GM21717 (cell line): ENCODE measurements at regions not wholly inside any gene's neighbourhood (a gene's known extent, or its start where the extent isn't known, plus 50 kb on each side); places are given as distances from the start of the nearest gene placed in this dataset.
"Not testable (repeated sequence)": the region's sequence is repeated elsewhere in the genome, so short reads cannot be mapped to it uniquely, and the experiment has no call there.

Source experiments
- ATAC-seq: cut with Tn5 transposase; IDR thresholded peaks from one replicate; pipeline ENCODE4 v1.9.1; 2021; ENCODE audit warnings: mild to moderate bottlenecking, moderate library complexity; ENCODE audit not compliant: unreplicated experiment

DNA sequence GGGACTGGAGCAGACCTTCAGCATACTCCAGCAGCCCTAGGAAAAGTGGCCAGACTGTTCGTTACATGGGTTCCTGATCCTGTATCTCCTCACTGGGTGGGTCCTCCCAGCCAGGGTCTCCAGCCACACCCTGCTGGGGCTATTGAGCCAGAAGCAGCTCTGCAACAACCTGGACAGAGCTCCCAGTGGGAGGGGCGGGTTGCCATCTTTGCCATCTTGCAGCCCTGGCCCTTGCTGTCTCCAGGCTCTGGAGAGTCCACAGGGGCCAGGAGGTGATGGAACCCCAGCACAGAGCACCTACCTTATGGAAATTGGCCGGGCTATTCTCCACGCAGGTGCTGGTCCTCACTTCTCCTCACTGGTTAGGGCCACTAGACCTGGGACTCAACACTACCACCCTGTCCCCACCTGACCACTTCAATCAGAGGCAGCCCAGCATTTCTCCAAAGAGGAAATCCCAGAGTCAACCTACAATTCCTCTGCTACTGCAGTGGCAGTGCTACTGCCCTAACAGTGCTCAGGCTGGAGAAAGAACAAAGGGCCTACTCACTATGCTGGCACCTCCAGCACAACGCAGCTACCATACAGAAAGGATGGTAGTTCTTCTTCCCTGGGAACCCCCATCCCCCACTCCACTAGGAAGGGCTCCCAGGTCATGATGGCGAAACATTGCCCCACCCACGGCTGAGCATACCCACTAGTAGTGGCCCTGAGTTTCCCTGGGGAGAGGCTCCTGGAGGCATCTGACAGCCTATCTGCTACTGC, 290.2 kb upstream of the NCAM1 start:
- no peak for ATAC-seq

DNA sequence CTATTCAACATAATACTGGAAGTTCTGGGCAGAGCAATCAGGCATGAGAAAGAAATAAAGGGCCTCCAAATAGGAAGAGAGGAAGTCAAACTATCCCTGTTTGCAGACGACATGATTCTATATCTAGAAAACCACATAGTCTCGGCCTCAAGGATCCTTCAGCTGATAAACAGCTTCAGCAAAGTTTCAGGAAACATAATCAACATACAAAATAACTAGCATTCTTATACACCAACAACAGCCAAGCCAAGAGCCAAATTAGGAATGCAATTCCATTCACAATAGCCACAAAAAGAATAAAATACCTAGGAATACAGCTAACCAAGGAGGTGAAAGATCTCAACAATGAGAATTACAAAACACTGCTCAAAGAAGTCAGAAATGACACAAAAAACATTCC, 287.8 kb upstream of the NCAM1 start:
- not testable (repeated sequence) for ATAC-seq

DNA sequence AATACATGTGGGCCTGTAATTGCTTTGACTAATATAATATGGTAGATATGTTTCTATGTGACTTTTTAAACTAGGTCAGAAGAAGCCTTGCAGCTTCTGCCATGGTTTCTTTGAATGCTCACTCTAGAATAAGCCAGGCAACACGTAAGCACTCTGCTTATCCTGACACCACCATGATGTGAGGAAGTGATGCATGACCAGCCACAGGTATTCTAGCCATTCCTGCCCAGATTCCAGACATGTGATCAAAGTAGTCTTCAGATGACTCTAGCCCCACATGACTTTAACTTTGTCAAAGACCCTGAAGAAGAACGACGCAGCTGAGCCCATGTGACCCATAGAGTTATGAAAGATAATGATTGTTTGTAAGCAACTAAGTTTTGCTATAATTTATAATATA, 276.1 kb upstream of the NCAM1 start:
- no peak for ATAC-seq

DNA sequence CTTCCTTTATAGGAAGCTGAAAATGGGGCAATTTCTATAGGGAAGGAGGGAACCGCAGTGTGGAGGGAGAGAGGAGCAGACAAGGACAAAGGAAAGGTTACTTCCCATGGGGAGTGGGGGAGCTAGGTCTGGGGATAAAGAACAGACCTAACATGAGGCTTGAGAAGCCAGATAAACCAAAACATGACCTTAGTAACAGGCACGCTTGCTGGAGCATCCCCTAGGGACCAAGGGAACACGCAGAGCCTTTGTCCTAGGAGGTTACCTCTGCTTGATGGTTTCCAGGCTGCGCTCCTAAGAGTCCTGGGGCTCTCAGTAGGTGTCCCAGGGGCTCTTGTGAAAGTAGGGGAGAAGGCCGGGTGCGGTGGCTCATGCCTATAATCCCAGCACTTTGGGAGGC, 271.4 kb upstream of the NCAM1 start:
- no peak for ATAC-seq

DNA sequence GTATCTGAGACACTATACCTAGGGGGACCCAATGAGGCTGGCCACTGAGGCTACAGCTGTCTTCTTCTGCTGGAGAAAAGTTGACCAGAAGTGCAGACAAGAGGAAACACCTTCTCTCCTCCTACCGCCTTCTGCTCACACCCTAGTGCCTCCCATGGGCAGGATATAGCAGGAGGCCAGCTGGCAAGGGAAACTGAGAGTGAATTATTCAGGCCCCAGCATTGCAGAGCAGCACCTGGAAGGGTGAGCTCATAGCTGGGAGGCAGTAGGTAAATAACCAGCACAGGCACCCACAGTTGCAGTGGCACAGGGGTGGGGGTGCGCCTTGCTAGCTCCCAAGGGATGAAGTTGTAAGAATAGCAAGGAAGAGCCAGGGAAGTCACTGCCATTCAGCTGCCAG, 267.4 kb upstream of the NCAM1 start:
- ATAC-seq: no peak

DNA sequence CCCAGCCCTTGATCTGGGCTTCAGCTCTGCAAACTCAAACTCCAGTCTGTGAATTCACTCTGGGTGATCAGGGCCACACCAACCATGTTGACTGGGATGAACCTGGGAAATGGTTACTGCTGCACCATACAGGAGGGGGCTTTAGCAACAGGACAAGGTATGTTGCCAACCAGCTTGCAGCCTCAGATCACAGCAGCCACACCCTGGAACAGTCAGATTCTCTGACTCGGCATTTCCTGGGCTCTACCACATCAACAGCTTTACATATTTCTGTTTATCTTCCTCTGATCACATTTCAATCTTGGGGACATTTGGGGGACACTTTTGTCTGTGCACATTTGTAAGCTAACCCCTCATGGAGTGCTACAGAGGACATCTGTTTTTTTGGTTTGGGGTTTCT, 267.0 kb upstream of the NCAM1 start:
- no peak for ATAC-seq

DNA sequence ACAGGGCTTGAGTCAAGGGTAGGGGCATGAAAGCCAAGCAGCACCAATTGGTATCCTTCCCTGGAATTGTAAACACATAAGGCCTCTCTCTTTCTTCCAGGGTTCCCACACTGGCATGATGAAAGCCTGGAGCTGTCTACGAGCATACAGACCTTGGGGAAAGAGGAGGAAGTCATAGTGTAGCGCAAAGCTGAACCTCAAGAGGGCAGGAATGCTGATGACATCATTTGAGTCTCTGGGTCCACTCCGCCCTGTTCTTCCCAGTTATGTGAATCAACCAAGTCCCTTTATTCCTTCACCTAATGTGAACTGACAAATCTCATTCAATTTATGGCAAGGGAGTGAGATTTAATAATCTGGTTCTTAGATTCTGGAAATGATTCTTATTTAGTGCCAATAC, 266.4 kb upstream of the NCAM1 start:
- no peak for ATAC-seq

DNA sequence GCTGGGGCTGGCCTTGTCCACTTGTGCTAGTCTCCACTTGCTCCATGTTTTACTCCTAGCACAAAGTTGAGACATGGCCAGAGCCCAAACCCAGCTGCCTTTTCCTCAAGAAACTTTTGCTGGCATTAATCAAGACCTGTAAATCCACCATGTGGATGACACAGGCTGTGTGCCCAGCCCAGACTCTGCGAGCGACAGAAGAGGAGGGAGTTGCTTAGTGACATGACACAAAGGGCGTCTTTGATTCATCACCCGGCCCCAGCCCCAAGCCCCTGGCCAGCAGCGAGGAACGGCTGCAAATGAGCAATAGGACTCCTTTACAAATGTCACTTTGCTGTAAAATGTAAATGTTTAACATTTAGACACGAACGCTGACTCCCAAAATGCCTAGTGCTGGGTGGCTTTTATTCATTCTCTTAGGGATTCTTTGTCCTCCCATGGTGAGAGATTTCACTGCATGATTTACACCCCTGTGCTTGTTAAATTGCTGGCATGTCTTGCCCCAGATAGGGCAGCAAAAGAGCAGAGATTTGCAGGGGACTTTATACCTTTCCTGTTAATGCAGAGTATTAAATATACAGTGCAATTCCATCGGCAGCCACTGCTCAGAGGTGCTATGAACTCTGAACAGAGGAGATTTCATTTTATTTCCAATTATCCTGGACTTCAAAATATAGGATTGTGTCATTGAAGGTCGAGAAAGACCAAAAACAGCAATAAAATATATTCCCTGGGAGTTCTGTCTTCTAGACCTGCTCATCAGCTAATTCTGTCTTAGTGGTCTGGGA, 263.6 kb upstream of the NCAM1 start:
- ATAC-seq: no peak

DNA sequence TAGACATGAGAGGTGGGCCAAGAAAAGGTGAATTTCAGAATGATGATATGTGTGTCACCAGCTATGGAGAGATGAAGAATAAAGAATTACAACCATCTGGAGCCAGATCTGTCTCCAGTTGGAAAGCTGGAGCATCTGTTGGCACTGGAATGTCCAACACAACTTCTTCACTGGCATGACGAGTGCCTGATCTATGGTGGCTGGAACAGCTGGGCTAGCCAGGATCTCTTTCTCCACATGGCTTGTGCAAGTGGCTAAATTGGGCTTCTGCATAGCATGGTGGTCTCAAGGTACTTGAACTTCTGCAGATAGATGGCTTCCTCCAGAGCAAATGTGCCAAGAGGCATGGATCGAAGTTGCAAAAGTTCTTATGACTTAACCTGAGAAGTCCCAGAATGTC, 256.1 kb upstream of the NCAM1 start:
- ATAC-seq: no peak

DNA sequence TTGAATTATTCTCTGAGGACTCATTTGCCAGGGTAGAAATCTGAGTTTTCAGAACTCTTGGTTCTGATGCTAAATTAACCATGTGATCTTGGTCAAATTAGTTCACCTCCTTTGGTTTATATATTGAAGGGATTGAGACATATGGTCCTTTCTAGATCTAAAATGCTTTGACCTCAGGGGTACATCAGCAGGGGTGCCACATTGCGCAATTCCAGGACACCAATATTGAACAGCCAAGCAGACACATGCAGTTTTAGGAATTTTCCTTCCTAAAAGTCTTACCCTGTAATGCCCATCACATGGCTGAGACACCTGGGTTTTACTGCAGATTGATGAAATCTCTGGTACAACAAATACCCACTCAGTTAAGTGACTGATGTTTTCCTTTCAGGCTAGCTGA, 254.4 kb upstream of the NCAM1 start:
- ATAC-seq: no peak

DNA sequence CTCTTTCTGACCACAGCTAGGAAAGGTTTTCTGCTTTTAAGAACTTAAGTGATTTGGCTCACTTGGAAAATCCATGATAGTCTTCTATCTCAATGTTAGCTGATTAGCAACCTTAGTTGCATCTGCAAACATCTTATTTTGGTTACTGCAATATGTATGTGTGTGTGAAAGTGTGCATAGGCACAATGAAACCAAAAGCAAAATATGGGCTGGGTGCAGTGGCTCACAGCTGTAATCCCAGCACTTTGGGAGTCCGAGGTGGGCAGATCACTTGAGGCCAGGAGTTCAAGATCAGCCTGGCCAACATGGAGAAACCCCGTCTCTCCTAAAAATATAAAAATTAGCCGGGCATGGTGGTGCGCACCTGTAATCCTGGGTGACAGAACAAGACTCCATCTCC, 246.9 kb upstream of the NCAM1 start:
- not testable (repeated sequence) for ATAC-seq

DNA sequence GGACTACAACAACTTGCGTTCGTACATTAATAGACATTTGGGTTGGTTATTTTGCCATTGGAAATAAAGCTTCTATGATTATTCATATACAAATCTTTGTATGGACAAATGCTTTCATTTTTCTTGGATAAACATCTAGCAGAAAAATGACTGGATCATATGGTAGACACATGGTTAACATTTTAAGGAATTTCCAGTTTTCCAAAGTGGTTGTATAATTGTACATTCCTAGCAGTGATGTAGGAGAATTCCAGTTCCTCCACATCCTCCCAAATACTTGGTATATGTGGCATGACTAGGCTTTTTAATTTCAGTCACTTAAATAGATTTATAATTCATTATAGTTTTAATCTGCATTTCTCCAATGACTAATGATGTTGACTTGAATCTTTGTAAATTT, 246.2 kb upstream of the NCAM1 start:
- ATAC-seq: no peak

DNA sequence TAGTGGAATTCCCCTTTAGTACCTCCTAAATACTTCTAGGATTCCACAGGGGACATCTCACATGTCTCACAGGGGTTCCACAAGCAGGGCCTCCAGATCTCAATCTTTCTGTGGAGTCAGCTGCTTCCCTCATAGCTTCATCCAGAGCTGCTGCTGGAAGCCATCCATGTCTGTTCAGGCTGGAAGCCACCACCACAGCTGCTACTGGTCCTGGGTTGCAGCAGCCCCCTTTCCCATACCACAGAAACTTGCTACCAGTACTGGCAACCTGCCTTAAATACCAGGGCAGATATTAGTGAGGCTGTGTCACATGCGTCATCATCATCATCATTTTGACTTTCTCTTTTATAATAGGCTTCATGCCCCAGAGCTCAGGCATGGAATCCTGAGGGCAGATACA, 242.7 kb upstream of the NCAM1 start:
- no peak for ATAC-seq

DNA sequence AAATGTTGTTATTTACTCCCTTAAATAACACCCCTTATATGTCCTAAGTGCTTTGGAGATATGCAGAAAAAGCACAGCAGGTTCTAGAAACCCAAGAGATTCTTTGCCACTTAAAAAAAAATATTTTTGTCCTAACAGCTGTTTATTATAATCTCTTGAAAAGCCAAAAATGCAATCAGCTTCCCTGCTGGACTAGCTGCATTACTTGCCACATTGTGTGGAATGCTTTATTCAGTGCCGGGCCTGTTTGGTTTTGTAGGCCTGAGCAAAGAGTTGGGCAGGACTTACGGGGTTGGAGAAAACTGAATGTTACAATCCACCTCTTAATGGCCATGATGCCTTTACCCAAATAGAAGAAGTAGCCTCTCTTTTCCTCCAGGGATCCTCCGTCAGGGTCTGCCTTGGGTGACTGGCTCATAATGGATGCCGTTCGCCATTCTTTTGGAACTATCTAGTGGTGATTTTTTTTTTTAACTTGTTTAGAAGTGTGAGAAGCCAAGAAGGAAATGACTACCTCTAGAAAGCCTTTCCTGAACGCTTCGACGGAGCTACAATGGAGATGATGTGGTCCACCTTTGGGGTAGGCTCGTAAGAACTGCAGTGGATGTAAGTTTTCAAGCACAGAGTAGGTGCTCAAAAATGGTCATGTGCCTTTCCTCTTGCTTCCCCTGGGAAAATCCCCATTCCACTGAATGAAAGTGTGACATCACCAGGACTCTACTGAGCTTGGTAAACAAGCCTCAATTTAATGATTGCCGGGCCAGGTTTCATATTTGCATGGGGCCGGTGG, 241.3 kb upstream of the NCAM1 start:
- no peak for ATAC-seq

DNA sequence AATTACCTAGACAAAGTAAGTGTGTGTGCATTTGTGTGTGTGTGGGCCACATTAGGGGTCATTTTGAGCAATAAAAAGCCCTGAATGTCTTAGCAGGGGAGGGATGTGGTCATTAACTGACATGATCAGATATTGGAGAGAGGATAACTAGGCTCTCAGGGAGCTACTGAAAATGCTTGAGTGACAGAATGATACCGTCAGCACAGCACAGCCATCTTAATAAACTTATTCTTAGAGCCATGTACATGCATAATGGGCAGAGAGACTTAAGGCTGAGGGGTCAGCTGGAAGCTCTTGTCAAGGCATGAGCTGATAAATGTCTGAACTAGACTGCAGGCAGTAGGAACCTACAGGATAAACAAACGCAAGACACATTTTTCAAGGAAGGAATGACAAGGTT, 239.1 kb upstream of the NCAM1 start:
- no peak for ATAC-seq

DNA sequence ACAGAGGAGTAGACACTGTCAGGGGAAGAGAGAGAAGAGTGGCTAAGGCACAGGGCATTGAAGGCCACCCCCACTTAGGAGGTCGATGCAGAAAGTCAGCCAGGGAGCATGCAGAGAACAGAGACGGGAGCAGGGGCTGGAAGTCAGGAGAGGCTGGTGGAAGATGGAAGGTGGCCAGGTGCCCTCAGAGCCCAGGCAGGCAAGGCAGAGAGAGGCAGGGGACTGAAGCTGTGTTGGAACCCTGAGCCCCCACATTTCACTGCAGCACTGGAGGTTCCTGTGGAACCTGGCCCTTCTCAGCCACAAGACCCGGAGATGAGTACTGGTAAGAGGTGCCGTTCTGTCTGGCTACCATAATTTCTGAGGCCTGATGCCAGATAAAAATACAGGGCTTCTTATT, 238.3 kb upstream of the NCAM1 start:
- ATAC-seq: no peak

DNA sequence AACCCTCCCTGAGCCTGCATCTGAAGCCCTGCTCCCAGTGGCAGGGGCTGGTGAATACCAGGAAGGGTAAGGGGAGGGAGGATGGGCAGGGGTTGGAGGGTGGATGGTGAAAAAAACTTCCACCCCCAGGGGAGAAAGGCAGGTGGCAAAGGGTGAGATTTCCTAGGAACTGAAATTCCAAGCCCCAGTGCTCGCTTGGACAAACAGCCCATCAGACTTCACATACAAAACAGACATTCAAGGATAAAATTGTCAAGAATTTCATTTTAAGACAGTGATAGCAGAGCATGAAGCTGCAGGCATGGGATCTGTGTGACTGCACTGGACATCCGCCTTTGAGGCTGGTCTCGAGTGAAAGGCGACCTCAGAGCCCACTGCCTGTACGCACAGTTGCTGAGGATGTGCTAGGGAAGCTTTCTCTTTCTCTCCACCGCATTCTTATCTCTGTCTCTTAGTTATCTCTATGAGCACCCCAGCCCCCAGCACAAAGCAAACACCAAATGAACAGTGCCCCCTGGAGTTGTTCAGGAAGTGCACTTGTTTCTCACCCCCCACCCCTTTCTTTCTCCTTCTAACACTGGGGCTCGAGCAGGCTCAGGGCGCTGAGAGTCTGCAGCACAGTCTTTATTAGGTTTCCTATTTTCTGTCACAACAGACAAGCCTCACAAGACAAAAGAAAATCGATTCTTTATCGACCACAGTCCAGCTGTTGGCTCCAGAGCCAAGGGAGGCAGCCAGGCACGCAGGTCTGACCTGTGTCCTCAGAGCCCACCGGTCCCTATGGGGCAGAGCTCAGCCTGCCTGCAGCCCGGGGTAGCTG, 237.3 kb upstream of the NCAM1 start:
- no peak for ATAC-seq

DNA sequence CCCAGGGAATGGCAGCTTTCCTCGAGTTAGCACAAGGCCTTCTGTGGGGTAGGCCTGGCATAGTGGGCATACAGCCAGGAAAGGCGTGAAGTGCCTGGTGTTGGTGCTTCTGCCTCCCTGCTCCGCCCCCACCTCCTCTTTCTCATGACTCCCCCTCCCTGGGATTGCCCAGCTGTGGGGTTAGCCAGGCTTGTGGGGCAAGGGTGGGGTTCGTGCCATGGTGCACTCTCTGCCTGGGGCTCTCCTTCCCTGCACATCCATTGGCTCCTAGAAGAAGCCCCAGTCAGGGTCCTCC, 236.8 kb upstream of the NCAM1 start:
- no peak for ATAC-seq

DNA sequence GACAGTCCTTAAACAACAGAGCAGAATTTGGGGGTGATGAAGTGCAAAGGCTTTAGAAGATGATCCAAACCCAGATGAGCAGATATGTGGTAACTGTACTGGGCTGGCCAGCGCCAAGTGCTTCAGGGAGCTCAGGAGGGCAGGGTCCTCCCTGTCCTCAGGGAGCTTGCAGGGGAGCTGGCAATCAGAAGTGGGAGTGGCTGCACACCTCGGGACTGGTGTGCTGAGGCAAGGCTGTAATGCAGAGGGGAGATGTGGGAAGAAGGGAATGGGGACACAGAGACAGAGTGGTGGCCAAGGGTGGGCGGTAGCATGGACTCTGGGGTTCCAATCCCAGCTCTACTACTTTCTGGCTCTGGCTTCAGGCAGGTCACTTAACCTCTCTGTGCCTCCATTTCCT, 235.6 kb upstream of the NCAM1 start:
- no peak for ATAC-seq

DNA sequence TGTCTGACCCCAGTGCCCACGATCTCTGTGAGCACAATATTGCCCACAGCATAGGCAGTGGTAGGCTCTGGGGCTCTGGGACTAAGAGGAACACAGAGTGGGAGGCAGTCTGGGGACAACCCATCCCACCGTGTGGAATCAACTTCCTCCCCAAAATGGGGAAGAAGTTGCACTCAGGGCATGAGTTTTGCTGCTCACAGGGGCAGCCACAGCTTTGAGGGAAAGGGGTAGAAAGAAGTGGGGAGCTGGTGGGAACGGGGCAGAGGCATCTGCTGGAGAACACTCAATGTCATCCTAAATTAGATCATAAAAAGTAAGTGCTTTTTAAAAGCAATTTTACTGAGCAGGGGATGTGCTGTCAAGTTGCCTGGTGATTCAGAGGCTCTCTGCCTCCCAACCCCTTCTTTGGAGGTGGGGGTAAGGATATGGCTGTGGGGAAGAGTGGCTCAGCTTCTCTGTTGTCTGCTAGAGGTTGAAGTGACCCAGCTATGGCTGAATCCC, 233.8 kb upstream of the NCAM1 start:
- no peak for ATAC-seq

DNA sequence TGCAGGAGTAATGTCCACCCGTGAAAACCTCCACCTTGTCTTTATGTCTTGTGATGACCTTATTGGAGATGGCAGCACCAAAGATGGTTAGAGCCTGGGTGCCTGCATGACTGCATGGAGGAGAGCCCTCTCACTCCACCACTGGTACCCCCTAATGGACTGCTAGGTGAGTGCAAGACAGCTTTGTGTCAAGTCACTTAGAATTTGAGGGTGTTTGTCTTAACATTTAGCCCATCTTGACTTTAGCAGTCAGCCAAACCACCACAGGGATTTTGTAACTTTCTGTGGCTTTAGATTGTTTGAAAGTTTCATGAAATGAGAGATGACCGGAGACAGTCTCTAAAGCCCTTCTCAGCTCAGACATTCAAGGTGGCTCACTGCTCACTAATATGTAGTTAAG, 232.9 kb upstream of the NCAM1 start:
- no peak for ATAC-seq
